Stimulated activated CD4-positive, alpha-beta T cell treated with anti-CD3 and anti-CD28 coated beads, Interleukin-15, amount 100 ng/mL, for 1 hour (primary cell): ENCODE measurements at regions not wholly inside any gene's neighbourhood (a gene's known extent, or its start where the extent isn't known, plus 50 kb on each side); places are given as distances from the start of the nearest gene placed in this dataset.
"Not testable (repeated sequence)": the region's sequence is repeated elsewhere in the genome, so short reads cannot be mapped to it uniquely, and the experiment has no call there.

Source experiments
- DNase-seq, 2 donors: peaks; one replicate each; pipeline ENCODE4 v3.0.0-alpha.2; 2020; ENCODE audit warnings: low read depth in 1 of 2, low spot score in 1 of 2

- no peak for DNase-seq
Observed at GRCh38 chr20:63145156-63145555, 70.8 kb downstream of the YTHDF1 start.

DNA sequence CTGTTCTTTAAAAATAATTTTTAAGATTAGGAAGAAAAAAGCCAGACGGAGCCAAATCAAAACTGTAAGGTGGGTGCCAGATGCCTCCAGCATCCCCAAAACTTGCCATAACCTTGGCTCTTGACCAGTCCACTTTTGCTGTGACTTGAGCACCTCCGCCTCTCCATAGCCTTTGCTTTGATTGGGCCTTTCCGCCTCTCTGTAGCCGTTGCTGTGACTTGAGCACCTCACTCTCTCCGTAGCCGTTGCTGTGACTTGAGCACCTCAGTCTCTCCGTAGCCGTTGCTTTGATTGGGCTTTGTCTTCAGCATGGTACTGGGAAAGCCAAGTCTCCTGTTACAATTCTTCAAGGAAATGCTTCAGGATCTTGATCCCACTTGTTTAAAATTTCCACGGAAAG, 73.0 kb downstream of the YTHDF1 start:
- no peak for DNase-seq

DNA sequence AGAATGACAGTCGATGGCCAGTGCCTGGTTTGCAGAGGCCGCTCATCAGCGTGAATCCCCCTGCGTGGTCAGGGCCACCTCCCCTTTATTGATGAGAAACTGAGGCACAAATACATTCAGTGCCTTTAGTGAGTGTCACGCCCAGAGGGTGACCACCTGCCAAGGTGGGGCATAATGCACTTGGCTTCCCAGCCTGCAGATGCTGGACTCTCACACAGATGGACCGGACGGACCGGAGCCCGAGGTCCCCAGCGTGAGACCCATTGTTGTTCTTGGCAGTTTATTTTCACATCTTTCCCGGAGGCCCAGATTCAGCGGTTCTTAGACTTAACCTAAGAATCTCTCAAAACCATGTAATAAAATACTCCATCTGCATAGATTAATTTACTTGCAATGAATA, 74.4 kb downstream of the YTHDF1 start:
- no peak for DNase-seq

- no peak for DNase-seq
Observed at GRCh38 chr20:63140514-63141433, 75.2 kb downstream of the YTHDF1 start.

GRCh38 chr20:63139837-63140236, 76.1 kb downstream of the YTHDF1 start:
- DNase-seq: no peak

GRCh38 chr20:63139356-63139755, 76.6 kb downstream of the YTHDF1 start:
- no peak for DNase-seq

DNA sequence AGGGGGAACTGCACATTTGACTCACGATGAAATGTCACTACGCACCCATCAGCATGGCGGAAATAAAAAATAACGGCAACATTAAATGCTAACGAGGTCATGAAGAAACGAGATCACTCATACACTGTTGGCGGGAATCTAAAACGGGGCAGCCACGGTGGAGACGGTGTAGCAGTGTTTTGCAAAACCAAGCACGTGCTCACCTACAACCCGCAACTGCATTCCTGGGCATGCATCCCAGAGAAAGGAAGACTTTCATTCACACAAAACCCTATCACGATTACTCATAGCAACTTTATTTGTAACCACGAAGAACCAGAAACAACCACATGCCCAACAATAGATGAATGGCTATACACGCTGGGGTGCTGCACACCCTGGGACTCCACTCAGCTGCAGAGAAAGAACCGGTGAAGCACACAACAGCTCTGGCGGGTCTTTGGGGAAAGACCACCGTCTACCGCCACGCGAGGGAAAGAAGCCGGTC, 77.0 kb downstream of the YTHDF1 start:
- DNase-seq: no peak

- no peak for DNase-seq
Observed at GRCh38 chr20:63137851-63138415, 78.0 kb downstream of the YTHDF1 start.

DNA sequence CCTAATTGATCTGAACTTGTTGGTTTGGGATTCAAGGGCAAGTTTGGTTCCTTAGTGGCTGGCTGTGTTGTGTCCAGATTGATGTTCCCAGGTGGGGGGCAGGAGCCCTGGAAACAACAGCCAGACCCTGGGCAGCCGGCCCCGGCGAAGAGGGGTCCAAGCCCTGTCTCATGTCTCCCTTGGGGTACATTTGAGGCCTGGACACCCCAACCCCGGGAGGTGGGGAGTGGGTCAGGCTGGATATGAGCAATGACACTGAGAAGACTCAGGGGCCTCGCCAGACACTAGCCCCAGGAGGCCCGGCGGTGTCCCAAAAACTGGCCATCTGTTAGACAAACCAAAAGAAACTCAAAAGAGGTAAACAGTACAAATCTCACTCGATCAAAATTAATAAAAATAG, 79.6 kb downstream of the YTHDF1 start:
- no peak for DNase-seq

- DNase-seq: no peak
Observed at GRCh38 chr20:63135411-63135810, 80.5 kb downstream of the YTHDF1 start.

DNA sequence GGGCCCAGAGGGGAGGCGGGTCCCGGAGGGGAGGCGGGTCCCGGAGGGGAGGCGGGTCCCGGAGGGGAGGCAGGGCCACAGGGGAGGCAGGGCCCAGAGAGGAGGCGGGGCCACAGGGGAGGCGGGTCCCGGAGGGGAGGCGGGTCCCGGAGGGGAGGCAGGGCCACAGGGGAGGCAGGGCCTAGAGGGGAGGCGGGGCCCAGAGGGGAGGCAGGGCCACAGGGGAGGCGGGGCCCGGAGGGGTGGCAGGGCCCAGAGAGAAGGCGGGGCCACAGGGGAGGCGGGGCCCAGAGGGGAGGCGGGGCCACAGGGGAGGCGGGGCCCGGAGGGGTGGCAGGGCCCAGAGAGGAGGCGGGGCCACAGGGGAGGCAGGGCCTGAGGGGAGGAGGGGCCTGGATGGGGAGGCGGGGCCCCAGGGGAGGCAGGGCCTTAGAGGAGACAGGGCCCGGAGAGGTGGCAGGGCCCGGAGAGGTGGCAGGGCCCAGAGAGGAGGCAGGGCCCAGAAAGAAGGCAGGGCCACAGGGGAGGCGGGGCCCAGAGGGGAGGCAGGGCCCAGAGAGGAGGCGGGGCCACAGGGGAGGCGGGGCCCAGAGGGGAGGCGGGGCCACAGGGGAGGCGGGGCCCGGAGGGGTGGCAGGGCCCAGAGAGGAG, 81.1 kb downstream of the YTHDF1 start:
- DNase-seq: not testable (repeated sequence)

GRCh38 chr20:63134201-63134612, 81.7 kb downstream of the YTHDF1 start:
- DNase-seq: no peak

DNA sequence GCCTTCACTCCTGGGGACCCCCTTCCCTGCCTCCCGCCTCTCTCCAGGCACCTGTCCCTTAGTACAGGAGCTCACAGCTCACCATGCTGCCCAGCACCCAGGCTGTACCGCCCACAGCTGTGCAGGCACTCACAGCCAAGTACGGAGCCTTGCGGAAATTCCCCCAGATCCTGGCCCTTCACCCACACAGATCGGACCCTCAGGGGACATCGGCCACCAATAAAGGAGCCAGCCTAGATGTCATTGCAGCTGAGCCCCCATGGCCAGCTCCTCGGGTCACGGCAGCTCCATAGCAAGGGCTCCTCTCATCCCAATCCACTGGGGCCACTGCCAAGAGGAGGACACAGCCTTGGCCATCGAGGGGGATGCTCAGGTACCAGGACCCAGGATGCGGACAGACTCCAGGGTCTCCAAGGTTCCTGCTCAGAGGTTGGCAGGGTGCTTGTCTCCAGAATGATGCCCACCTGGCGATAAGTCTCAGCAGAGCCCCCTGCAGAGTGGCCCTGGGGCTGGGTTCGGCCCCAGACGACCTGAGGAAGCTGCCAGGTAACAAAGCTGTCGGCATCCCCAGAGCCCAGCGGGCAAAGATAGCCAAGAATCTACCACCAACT, 82.3 kb downstream of the YTHDF1 start:
- no peak for DNase-seq

DNA sequence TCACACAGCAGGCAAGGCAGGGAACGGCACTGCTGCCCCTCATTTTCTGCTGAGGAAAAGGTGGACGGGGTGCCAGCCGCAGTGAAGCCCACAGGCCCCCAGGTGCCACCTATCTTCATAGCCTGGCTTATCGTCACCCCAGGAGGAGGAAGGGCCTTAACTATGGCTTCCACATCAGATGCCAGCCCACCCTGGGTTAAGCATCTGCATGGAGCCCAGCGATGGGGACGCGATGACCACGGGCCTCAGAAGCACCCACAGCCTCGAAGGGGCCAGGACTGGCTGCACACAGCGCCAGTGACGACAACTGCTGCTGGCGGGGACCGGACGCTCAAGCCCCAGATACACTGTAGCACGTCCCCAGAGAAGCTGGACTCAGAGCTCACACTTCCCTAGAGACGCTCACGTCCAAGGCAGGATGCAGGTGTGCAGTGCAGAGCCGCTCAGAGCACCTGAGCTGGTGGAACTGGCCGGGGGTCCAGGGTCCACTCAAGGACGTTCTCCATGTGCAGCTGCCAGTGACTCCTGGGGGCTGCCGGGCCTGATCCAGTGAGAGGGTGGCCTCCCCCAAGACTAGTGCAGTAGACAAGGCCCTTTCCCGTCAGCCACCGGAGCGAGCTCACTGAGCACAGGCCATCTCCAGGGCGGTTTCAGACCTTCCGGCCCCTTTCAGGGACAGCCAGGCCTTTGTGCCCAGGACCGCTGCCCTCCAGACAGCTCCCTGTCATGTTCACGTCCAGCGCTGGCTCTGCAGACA, 83.0 kb downstream of the YTHDF1 start:
- DNase-seq: no peak

GRCh38 chr20:63132131-63132714, 83.7 kb downstream of the YTHDF1 start:
- no peak for DNase-seq

DNA sequence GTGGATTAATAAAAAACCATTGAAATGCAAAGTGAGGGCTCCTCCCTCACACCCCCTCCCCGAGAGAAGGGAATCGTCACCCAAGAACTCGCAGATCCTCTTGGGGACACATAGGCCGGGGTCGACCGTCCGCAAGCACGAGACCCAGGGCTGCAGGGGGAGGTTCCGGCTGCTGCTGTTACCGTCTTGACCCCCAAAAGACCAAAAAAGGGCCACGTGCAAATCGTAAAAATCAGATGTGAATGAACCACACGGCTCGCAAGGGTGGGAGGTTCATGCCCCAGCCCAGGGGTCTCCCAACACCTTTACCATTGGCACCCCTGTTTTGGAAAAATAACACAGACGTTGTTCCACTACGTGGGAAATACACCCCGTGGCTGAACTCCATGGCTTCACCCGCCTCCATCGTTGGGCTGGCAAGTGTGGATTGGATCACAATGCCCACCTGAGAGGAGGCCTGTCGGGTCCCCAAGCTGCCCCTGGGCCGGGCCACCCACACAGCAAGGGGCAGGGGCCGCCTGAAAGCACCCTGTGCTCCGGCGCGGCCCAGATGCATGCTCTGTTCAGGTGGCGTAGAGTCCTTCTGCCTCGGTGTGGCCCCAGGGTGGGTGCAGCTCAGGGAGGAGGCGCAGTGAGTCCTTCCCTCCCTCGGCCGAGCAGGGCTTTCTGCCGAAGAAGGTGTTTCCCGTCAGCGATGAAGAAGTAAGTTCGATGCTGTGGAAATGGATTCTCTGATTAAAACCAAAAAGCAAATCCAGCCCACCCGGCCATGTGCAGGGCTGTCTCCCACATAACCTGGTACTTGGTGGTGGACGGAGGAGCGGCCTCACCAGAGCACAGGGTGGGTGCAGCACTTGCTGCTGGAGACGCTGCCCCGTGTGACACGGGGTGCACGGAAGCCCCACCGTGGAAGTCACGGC, 85.0 kb downstream of the YTHDF1 start:
- DNase-seq: no peak

- no peak for DNase-seq
Observed at GRCh38 chr20:63129991-63130657, 85.8 kb downstream of the YTHDF1 start.

DNA sequence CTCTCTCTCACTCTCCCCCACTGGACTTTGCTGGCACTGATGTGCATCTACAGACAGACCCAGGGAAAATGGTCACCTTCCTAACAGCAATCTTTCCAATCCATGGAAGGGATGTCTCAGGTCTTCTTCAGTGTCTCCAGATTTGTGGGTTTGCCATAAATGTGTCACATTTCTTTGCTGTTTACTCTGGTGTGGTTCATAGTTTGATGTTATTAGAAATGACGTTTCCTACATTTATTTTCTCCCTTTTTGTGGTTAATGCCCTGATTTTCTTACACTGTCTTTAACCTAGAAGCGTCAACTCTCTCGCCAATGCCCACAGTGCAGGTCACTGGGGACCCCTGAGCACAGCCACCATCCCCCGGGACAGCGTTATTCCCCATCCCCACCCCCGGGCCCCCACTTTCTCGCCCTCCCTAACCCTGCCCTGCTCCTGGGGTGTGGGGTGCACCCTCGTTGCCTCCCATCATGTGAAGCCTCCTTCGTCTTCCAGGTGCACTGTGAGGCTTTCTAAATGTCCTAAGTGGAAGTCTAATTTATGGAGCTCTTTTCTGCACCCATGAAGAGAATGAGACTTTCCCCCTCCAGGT, 86.5 kb downstream of the YTHDF1 start:
- no peak for DNase-seq

DNA sequence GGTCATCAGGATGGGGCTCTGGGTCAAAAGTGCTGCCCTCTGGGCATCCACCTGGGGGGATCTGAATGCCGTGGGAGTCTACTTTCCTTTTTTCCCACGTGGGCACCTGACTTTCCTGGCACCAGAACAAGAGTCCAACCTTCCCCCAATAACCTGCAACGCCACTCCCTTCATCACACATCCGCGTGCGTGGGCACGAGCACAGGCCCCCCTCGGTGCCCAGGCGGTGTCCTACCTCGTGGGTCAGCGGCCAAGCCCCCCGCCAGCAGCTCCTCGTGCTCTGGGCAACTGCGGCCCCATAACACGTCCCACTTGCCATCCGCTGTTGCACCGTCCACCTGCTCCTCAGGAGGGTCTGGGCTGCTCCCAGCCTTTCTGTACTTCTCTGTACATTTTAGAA, 87.0 kb downstream of the YTHDF1 start:
- DNase-seq: no peak
